Ishikawa (cell line): ENCODE measurements at regions not wholly inside any gene's neighbourhood (a gene's known extent, or its start where the extent isn't known, plus 50 kb on each side); places are given as distances from the start of the nearest gene placed in this dataset.

Experiments used
- CEBPB ChIP-seq: IDR thresholded peaks from 2 replicates; pipeline ENCODE4 v1.6.1; 2012
- CREB1 ChIP-seq: IDR thresholded peaks from 2 replicates; pipeline ENCODE4 v1.6.1; 2012; ENCODE audit warnings: low read depth
- EGR1 ChIP-seq: IDR thresholded peaks from 2 replicates; pipeline ENCODE4 v1.6.1; 2012
- EP300 ChIP-seq: IDR thresholded peaks from 2 replicates; pipeline ENCODE4 v1.6.1; 2012; ENCODE audit warnings: borderline replicate concordance
- MAX ChIP-seq: IDR thresholded peaks from 2 replicates; pipeline ENCODE4 v1.6.1; 2012
- RAD21 ChIP-seq: IDR thresholded peaks from 2 replicates; pipeline ENCODE4 v1.6.1; 2012; ENCODE audit warnings: low read depth
- TAF1 ChIP-seq: IDR thresholded peaks from 2 replicates; pipeline ENCODE4 v1.6.1; 2012; ENCODE audit warnings: low read depth, mild to moderate bottlenecking
- TCF12 ChIP-seq: IDR thresholded peaks from 2 replicates; pipeline ENCODE4 v1.6.1; 2012; ENCODE audit warnings: low read depth
- USF1 ChIP-seq: IDR thresholded peaks from 2 replicates; pipeline ENCODE4 v1.6.1; 2012
- YY1 ChIP-seq: IDR thresholded peaks from 2 replicates; pipeline ENCODE4 v1.6.1; 2012; ENCODE audit warnings: low read depth
- ZBTB7A ChIP-seq: IDR thresholded peaks from 2 replicates; pipeline ENCODE4 v1.6.1; 2012; ENCODE audit warnings: low read depth
- TF ChIP-seq, protein P1 (sequence below): IDR thresholded peaks from 2 replicates; pipeline ENCODE4 v1.6.1; 2012; ENCODE audit warnings: low read depth, mild to moderate bottlenecking

GRCh38 chr17:72422204-72422504 lies 301.3 kb downstream of the SOX9 start:
- TF ChIP-seq RAD21 (no peak), TAF1 (no peak), EP300 (no peak), MAX (no peak), YY1 (no peak), USF1 (no peak), EGR1 (no peak), TCF12 (no peak), CREB1 (no peak), CEBPB (no peak), ZBTB7A (no peak)
- TF ChIP-seq, protein P1, sequence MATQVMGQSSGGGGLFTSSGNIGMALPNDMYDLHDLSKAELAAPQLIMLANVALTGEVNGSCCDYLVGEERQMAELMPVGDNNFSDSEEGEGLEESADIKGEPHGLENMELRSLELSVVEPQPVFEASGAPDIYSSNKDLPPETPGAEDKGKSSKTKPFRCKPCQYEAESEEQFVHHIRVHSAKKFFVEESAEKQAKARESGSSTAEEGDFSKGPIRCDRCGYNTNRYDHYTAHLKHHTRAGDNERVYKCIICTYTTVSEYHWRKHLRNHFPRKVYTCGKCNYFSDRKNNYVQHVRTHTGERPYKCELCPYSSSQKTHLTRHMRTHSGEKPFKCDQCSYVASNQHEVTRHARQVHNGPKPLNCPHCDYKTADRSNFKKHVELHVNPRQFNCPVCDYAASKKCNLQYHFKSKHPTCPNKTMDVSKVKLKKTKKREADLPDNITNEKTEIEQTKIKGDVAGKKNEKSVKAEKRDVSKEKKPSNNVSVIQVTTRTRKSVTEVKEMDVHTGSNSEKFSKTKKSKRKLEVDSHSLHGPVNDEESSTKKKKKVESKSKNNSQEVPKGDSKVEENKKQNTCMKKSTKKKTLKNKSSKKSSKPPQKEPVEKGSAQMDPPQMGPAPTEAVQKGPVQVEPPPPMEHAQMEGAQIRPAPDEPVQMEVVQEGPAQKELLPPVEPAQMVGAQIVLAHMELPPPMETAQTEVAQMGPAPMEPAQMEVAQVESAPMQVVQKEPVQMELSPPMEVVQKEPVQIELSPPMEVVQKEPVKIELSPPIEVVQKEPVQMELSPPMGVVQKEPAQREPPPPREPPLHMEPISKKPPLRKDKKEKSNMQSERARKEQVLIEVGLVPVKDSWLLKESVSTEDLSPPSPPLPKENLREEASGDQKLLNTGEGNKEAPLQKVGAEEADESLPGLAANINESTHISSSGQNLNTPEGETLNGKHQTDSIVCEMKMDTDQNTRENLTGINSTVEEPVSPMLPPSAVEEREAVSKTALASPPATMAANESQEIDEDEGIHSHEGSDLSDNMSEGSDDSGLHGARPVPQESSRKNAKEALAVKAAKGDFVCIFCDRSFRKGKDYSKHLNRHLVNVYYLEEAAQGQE, result no peak
